NCI-H460 (cell line): ENCODE measurements at regions not wholly inside any gene's neighbourhood (a gene's known extent, or its start where the extent isn't known, plus 50 kb on each side); places are given as distances from the start of the nearest gene placed in this dataset.

Experiments used
- DNase-seq: peaks from one replicate; pipeline ENCODE4 v3.0.0-alpha.2; 2016; ENCODE audit warnings: low read depth; ENCODE audit errors: extremely low read depth

- DNase-seq = no peak
Measured at GRCh38 chr5:145222622-145223021, 612.5 kb downstream of the PRELID2 start.

GRCh38 chr5:145221416-145221815 is 613.7 kb downstream of the PRELID2 start:
- no peak for DNase-seq

GRCh38 chr5:145220481-145220880 is 614.7 kb downstream of the PRELID2 start:
- no peak for DNase-seq

GRCh38 chr5:145218982-145219381 is 616.2 kb downstream of the PRELID2 start:
- no peak for DNase-seq

- no peak for DNase-seq
Measured at GRCh38 chr5:145218019-145218418, 617.1 kb downstream of the PRELID2 start.

GRCh38 chr5:145210020-145210419 is 625.1 kb downstream of the PRELID2 start:
- DNase-seq = no peak

- DNase-seq = no peak
Measured at GRCh38 chr5:145205546-145205945, 629.6 kb downstream of the PRELID2 start.

- DNase-seq = no peak
Measured at GRCh38 chr5:145204743-145205142, 630.4 kb downstream of the PRELID2 start.

GRCh38 chr5:145203193-145203592 is 631.9 kb downstream of the PRELID2 start:
- no peak for DNase-seq

- no peak for DNase-seq
Measured at GRCh38 chr5:145198525-145199260, 636.4 kb downstream of the PRELID2 start.

GRCh38 chr5:145189746-145190145 is 645.4 kb downstream of the PRELID2 start:
- no peak for DNase-seq

GRCh38 chr5:145180371-145180770 is 654.8 kb downstream of the PRELID2 start:
- no peak for DNase-seq

GRCh38 chr5:145178641-145179523 is 656.3 kb downstream of the PRELID2 start:
- DNase-seq = no peak

GRCh38 chr5:145176041-145176440 is 659.1 kb downstream of the PRELID2 start:
- DNase-seq = no peak

- DNase-seq = no peak
Measured at GRCh38 chr5:145166110-145166509, 669.0 kb downstream of the PRELID2 start.

- no peak for DNase-seq
Measured at GRCh38 chr5:145163876-145164275, 671.3 kb downstream of the PRELID2 start.

GRCh38 chr5:145162626-145163025 is 672.5 kb downstream of the PRELID2 start:
- no peak for DNase-seq

GRCh38 chr5:145161391-145161790 is 673.8 kb downstream of the PRELID2 start:
- DNase-seq = no peak

GRCh38 chr5:145160679-145161078 is 674.5 kb downstream of the PRELID2 start:
- DNase-seq = no peak

GRCh38 chr5:145158730-145159129 is 676.4 kb downstream of the PRELID2 start:
- DNase-seq = no peak

- DNase-seq = no peak
Measured at GRCh38 chr5:145157841-145158240, 677.3 kb downstream of the PRELID2 start.

- no peak for DNase-seq
Measured at GRCh38 chr5:145141534-145141933, 693.6 kb downstream of the PRELID2 start.
